ENCODE measurements at regions not wholly inside any gene's neighbourhood (a gene's known extent, or its start where the extent isn't known, plus 50 kb on each side); places are given as distances from the start of the nearest gene placed in this dataset.

GRCh38 chr6:88360203-88360797 lies 194.2 kb upstream of the CNR1 start:
- H3K27me3 Mint-ChIP-seq (ENCODE audit: low read depth, poor library complexity) = peaks cover 4% of the 10 kb centered on the region
- TF ChIP-seq CTCF (IDR thresholded peaks at IDR 0.05) = no peak
- no peak overlapping the region for H3K4me3 Mint-ChIP-seq
- H3K4me1 Mint-ChIP-seq = no peaks in the 10 kb centered on the region
- no peaks in the 10 kb centered on the region for H3K9me3 Mint-ChIP-seq
- H3K27ac Mint-ChIP-seq = no peak overlapping the region
- H3K36me3 Mint-ChIP-seq (ENCODE audit: low read depth) = no peaks in the 10 kb centered on the region
- no peak for DNase-seq

- Mint-ChIP-seq H3K27me3 (ENCODE audit: low read depth, poor library complexity) (peaks cover 4% of the 10 kb centered on the region), H3K4me1 (no peaks in the 10 kb centered on the region), H3K4me3 (no peak overlapping the region), H3K27ac (no peak overlapping the region), H3K36me3 (ENCODE audit: low read depth) (no peaks in the 10 kb centered on the region), H3K9me3 (peaks cover 4% of the 10 kb centered on the region)
- no peak for DNase-seq
- no peak for TF ChIP-seq CTCF (IDR thresholded peaks at IDR 0.05)
Observed at GRCh38 chr6:88359530-88360202, 193.5 kb upstream of the CNR1 start.

GRCh38 chr6:88358846-88359245 lies 192.7 kb upstream of the CNR1 start:
- Mint-ChIP-seq H3K4me1 (no peaks in the 10 kb centered on the region), H3K4me3 (no peak overlapping the region), H3K27ac (no peak overlapping the region), H3K36me3 (ENCODE audit: low read depth) (no peaks in the 10 kb centered on the region), H3K27me3 (ENCODE audit: low read depth, poor library complexity) (peaks cover 4% of the 10 kb centered on the region), H3K9me3 (peaks cover 4% of the 10 kb centered on the region)
- TF ChIP-seq CTCF (IDR thresholded peaks at IDR 0.05) = no peak
- no peak for DNase-seq

GRCh38 chr6:88349511-88349910 lies 183.4 kb upstream of the CNR1 start:
- H3K9me3 Mint-ChIP-seq = peaks cover 24% of the 10 kb centered on the region
- H3K4me1 Mint-ChIP-seq = no peaks in the 10 kb centered on the region
- H3K36me3 Mint-ChIP-seq (ENCODE audit: low read depth) = no peaks in the 10 kb centered on the region
- no peak overlapping the region for H3K27ac Mint-ChIP-seq
- H3K4me3 Mint-ChIP-seq = no peak overlapping the region
- TF ChIP-seq CTCF (IDR thresholded peaks at IDR 0.05) = no peak
- no peaks in the 10 kb centered on the region for H3K27me3 Mint-ChIP-seq (ENCODE audit: low read depth, poor library complexity)
- no peak for DNase-seq

GRCh38 chr6:88342336-88342735 lies 176.2 kb upstream of the CNR1 start:
- H3K4me1 Mint-ChIP-seq = no peaks in the 10 kb centered on the region
- H3K36me3 Mint-ChIP-seq (ENCODE audit: low read depth) = no peaks in the 10 kb centered on the region
- peaks cover 4% of the 10 kb centered on the region for H3K9me3 Mint-ChIP-seq
- no peak overlapping the region for H3K27ac Mint-ChIP-seq
- H3K4me3 Mint-ChIP-seq = no peak overlapping the region
- H3K27me3 Mint-ChIP-seq (ENCODE audit: low read depth, poor library complexity) = no peaks in the 10 kb centered on the region
- TF ChIP-seq CTCF (IDR thresholded peaks at IDR 0.05) = no peak
- DNase-seq = no peak

GRCh38 chr6:88339761-88340160 lies 173.6 kb upstream of the CNR1 start:
- peaks cover 18% of the 10 kb centered on the region for H3K9me3 Mint-ChIP-seq
- H3K36me3 Mint-ChIP-seq (ENCODE audit: low read depth) = no peaks in the 10 kb centered on the region
- no peaks in the 10 kb centered on the region for H3K4me1 Mint-ChIP-seq
- TF ChIP-seq CTCF (IDR thresholded peaks at IDR 0.05) = no peak
- H3K27me3 Mint-ChIP-seq (ENCODE audit: low read depth, poor library complexity) = no peaks in the 10 kb centered on the region
- no peak for DNase-seq
- no peak overlapping the region for H3K27ac Mint-ChIP-seq
- H3K4me3 Mint-ChIP-seq = no peak overlapping the region
